ENCODE measurements at regions not wholly inside any gene's neighbourhood (a gene's known extent, or its start where the extent isn't known, plus 50 kb on each side); places are given as distances from the start of the nearest gene placed in this dataset.

GRCh38 chr1:67580691-67581403 is 104.2 kb upstream of the GADD45A start:
- Histone ChIP-seq H3K4me3 (ENCODE audit: extremely low read depth in 1 of 4, insufficient read depth in 2 of 4, low read depth in 3 of 4, low read length in 4 of 4) (no peak overlapping the region), H3K27me3 (replicated peaks in 1 of 4; ENCODE audit: control insufficient read depth in 3 of 4, extremely low read depth in 1 of 4, insufficient read depth in 3 of 4, low read length in 3 of 4) (peaks cover 0 to 4% (median 0%) of the 10 kb centered on the region in 4 experiments; a peak in 2 of 7 replicates), H3K23me2 (ENCODE audit: low read depth, low read length) (peaks cover 2% of the 10 kb centered on the region; the same call in 1 of the 2 replicates), H3K27ac (ENCODE audit: low read depth, low read length) (no peak overlapping the region), H3K4ac (replicated peaks; ENCODE audit: insufficient read length, low read depth, low read length) (no peak overlapping the region), H3K56ac (replicated peaks; ENCODE audit: insufficient read length, low read depth, low read length) (no peak overlapping the region), H3K23ac (ENCODE audit: insufficient read length) (no peak overlapping the region), H2BK20ac (ENCODE audit: low read length) (no peak overlapping the region), H2AK5ac (ENCODE audit: low read depth, low read length) (no peak overlapping the region), H3K79me1 (ENCODE audit: low read depth, low read length) (no peaks in the 10 kb centered on the region), H4K20me1 (replicated peaks in 1 of 2; ENCODE audit: control insufficient read depth in 1 of 2, insufficient read depth in 2 of 2, low read length in 2 of 2) (no peaks in the 10 kb centered on the region), H4K91ac (replicated peaks; ENCODE audit: insufficient read length, low read length) (no peak overlapping the region), H2BK5ac (ENCODE audit: low read depth, low read length) (no peak overlapping the region), H2BK12ac (ENCODE audit: low read depth, low read length) (no peak overlapping the region), H2BK120ac (replicated peaks; ENCODE audit: low read depth, low read length) (no peak overlapping the region), H4K8ac (ENCODE audit: extremely low read depth, insufficient read depth, low read length) (no peak overlapping the region), H2BK15ac (ENCODE audit: low read length) (no peak overlapping the region), H3K9me3 (ENCODE audit: insufficient read depth in 2 of 2, low read depth in 1 of 2, low read length in 1 of 2) (no peaks in the 10 kb centered on the region), H3K79me2 (ENCODE audit: control insufficient read depth in 1 of 2, insufficient read depth in 2 of 2, low read length in 2 of 2) (no peaks in the 10 kb centered on the region), H3K9ac (replicated peaks in 1 of 4; ENCODE audit: extremely low read depth in 1 of 4, low read depth in 3 of 4, low read length in 3 of 4) (no peak overlapping the region), H4K5ac (ENCODE audit: insufficient read length, low read depth, low read length) (no peak overlapping the region), H3K4me2 (ENCODE audit: insufficient read depth in 1 of 2, low read depth in 2 of 2, low read length in 2 of 2) (no peak overlapping the region), H3K14ac (ENCODE audit: insufficient read length) (no peak overlapping the region), H2AFZ (ENCODE audit: low read length) (no peak overlapping the region), H3K36me3 (ENCODE audit: control insufficient read depth in 2 of 4, insufficient read depth in 4 of 4, low read length in 3 of 4) (no peaks in the 10 kb centered on the region), H3K4me1 (replicated peaks in 1 of 4; ENCODE audit: control insufficient read depth in 3 of 4, insufficient read depth in 4 of 4, low read length in 3 of 4) (0 out of 7 replicates have a peak, but pooled peaks cover 0 to 4% (median 0%) of the 10 kb centered on the region in 4 experiments), H3K18ac (ENCODE audit: extremely low read depth, low read length) (no peak overlapping the region)
- 84% methylated on average over 4 of the region's 4 CpGs; no CpG with 5 or more reads in 1 of the 2 experiments for whole genome bisulfite sequencing, 2 experiments (ENCODE audit: extremely low coverage in 1 of 2, insufficient coverage in 1 of 2, insufficient read length in 1 of 2, insufficient replicate concordance in 2 of 2, low coverage in 1 of 2, low lambda C conversion rate in 2 of 2, missing lambda C conversion rate in 1 of 2)
- DNase-seq (ENCODE audit: low read depth in 1 of 2, low spot score in 2 of 2) (no peak), FAIRE-seq (no peak)
- ChIA-PET CTCF (ENCODE audit: partially characterized antibody) (interaction anchor here (0.8 to 4.4 kb wide), 7 partner anchors 8 to 187 kb away, joined by 3 to 34 read pairs (median 4); no protein-coding TSS in a partner anchor), POLR2A (ENCODE audit: partially characterized antibody) (no interaction called here)
- TF ChIP-seq TBP (IDR thresholded peaks at IDR 0.05; ENCODE audit: low read depth, low read length), result no peak
- no peak for TF ChIP-seq SAP30 (IDR thresholded peaks at IDR 0.05; ENCODE audit: insufficient read depth, insufficient replicate concordance, low read length)
- TF ChIP-seq CTBP2 (IDR thresholded peaks at IDR 0.05; ENCODE audit: borderline replicate concordance, insufficient read depth, insufficient read length, low read length), result no peak
- no peak for TF ChIP-seq ATF3 (IDR thresholded peaks at IDR 0.05; ENCODE audit: insufficient read depth, low read depth, low read length)
- no peak for TF ChIP-seq SIX5 (IDR thresholded peaks at IDR 0.05; ENCODE audit: low read depth, low read length)
- TF ChIP-seq RFX5 (IDR thresholded peaks at IDR 0.05; ENCODE audit: borderline replicate concordance, low read depth, low read length), result no peak
- no peak for TF ChIP-seq RAD21 (IDR thresholded peaks at IDR 0.05 in 1 of 2, conservative IDR thresholded peaks at IDR 0.05 in 1 of 2; ENCODE audit: low read depth in 2 of 2, low read length in 2 of 2)
- no peak for TF ChIP-seq SP1 (IDR thresholded peaks at IDR 0.05; ENCODE audit: low read depth, low read length)
- TF ChIP-seq ZNF274 (IDR thresholded peaks at IDR 0.05; ENCODE audit: borderline replicate concordance, extremely low read depth, low read length), result no peak
- TF ChIP-seq EZH2 (IDR thresholded peaks at IDR 0.05; ENCODE audit: low read depth, low read length, severe bottlenecking), result no peak
- no peak for TF ChIP-seq TCF12 (IDR thresholded peaks at IDR 0.05; ENCODE audit: low read depth, low read length)
- no peak for TF ChIP-seq JUN (IDR thresholded peaks at IDR 0.05; ENCODE audit: low read depth, low read length)

Data from H1 (cell line).